Activated CD4-positive, alpha-beta T cell treated with anti-CD3 and anti-CD28 coated beads, Interleukin-2, Interleukin-4, amounts not matched to agents 100 ng/mL and 50 ng/mL, durations not matched to agents 16 hours and 8 hours (primary cell): ENCODE measurements at regions not wholly inside any gene's neighbourhood (a gene's known extent, or its start where the extent isn't known, plus 50 kb on each side); places are given as distances from the start of the nearest gene placed in this dataset.
"Not testable (repeated sequence)": the region's sequence is repeated elsewhere in the genome, so short reads cannot be mapped to it uniquely, and the experiment has no call there.

Source experiments
- DNase-seq: peaks from one replicate; pipeline ENCODE4 v3.0.0-alpha.2; 2020; ENCODE audit warnings: low spot score

DNA sequence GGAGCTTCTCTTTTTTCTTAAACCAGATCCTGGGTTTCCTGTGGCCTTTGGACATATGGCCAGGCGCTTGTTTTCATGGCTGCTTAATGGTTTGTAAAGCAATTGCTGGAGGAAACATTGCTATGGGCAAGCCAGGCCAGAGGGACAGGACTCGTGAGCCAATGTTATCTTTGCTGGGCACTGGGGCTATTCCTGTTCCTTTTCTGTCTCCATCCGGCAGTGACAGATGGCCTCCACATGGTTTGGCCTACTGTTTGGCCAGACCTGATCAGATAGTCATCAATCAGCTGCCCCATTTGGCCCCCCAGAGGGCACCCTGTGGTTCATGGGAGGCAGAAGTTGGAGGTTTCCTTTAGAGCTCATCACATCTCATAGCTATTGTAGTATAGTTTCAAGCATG is 326.1 kb upstream of the ROPN1 start:
- no peak for DNase-seq

DNA sequence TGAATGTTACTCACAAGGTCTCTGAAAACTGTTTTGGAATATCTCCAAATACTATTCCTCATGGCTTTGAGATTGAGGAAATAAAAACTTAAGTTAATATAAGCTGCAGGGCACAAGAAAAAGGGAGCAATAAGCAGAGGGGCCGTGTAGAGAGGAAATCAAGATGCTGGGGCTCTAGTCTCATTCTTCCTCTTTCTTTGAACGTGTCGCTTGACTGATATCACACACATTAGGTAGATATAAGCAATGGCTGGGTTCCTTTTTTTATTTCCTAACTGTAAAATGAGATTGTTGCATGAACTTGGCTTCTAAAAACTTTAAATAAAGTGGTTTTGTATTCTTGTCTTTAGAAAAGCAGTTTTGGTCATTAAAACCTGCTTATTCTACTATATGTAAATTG is 326.7 kb upstream of the ROPN1 start:
- no peak for DNase-seq

DNA sequence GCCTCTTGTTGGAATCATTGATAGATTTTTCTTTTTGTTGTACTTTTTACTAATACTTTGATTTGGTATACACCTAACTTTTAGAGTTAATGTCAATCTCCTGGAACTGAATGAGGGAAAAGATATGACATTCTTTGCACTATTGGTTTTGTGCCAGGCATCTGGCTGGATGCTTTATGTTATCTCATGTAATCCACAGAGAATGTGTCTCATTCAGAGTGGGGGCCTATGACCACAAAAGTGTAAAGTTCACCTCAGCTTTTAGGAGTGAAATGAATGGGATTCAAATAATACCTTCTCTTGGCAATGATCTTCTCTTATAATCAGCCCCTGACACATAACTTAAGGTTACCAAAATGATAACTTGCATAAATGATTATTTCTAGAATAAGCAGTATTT is 329.1 kb upstream of the ROPN1 start:
- no peak for DNase-seq

DNA sequence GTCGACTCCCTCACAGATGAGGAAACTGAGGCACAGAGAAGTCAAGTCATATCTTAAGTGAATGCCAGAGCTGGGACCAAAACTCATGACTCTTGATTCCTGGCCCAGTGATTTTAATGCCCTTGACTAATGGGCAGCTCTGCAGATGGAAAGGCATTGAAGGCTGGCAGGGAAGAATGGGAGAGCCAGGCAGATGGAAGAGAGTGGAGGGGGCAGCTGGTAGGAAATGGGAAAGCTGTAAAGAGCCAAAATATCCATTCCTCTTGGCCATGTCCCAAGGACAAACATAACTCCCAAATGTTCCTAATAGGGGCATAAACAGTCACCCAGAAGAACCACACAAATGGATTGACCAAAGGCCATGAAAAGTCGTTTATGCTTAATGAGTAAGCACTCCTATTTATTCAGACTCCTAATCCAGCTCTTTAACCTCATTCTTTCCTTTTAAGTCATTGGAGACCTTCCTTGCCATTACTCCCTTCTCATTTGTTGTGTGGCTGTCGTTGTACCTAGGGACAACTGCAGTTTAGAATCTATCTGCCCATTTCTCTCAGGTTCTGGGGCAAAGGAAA is 330.5 kb upstream of the ROPN1 start:
- DNase-seq, result no peak

DNA sequence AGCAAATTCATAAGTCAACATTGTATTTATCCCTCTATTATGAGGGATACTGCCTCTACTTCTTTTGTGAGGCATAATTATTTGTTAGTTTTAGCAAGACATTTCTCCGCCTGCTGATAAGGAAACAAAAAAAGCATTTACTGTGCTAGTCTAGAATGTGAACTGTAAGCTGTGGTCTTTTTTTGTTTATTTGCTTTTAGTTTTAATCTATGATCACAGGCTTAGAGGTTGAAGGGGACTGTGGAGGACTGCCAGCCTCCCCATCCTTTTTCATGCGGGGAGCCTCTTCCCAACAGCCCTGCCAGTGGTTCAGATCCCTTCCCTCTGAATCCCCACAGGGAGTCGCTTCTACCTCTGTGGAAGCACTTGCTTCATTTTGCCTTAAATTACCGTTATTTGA is 331.0 kb upstream of the ROPN1 start:
- no peak for DNase-seq

DNA sequence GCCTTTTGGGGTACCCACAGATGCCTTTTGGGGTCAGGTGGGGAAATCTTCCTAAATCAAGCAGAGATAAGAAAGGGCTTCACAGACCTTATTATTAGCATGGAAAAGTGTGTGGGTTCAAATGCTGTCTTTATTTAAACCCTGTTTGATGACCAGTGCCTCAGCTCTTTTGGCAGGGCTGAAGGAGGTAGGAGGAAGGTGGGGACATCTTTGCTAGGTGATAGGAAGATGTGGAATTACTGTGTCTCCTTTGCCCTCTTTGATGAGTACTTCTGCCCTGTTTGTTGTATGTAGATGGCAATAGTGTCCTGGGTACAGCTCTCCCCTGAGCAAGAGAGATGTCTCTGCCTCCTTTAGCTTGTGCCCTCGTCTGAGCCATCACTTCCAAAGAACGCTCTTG is 333.3 kb upstream of the ROPN1 start:
- no peak for DNase-seq

DNA sequence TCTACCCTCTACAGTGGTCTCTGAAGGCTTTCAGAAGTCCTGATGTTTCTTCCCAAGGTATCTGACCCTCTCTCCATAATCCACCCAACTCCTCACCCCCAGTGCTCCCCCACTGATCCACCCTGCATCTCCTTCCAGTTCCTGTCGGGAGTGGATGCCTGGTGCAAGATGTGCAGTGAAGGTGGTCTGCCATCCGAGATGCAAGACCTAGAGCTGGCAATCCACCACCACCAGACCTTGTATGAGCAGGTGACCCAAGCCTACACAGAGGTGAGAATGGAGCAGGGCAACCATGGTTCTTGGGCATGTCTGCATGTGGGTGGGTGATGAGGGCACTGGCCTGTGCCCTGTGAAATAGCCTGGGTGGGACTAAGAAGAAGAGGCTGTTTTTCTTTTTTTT is 337.8 kb upstream of the ROPN1 start:
- DNase-seq, result no peak

DNA sequence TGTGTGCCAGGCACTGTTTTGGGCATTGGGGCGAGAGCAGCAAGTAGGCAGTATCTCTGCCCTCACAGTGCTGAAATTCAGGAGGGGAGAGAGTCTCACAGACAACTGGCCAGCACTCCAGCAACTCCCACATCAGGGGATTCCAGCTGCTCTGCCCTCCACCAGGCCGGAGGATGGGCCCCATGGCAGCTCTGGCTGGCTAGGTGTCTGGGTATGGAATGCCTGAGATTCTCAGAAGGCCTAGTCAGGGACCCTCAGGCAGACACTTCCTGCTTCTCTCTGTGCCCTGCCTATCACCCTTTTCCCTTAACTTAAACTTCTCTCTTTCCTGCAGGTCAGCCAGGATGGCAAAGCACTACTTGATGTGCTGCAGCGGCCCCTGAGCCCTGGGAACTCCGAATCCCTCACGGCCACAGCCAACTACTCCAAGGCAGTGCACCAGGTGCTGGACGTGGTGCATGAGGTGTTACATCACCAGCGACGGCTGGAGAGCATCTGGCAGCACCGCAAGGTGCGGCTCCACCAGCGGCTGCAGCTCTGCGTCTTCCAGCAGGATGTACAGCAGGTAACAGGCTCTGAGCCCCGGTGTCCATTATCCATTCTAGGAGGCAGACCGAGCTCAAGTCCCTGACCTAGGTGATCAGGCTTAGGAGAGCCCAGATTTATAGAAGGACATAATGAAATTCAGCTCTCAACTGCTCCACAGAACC is 342.2 kb upstream of the ROPN1 start:
- no peak for DNase-seq

DNA sequence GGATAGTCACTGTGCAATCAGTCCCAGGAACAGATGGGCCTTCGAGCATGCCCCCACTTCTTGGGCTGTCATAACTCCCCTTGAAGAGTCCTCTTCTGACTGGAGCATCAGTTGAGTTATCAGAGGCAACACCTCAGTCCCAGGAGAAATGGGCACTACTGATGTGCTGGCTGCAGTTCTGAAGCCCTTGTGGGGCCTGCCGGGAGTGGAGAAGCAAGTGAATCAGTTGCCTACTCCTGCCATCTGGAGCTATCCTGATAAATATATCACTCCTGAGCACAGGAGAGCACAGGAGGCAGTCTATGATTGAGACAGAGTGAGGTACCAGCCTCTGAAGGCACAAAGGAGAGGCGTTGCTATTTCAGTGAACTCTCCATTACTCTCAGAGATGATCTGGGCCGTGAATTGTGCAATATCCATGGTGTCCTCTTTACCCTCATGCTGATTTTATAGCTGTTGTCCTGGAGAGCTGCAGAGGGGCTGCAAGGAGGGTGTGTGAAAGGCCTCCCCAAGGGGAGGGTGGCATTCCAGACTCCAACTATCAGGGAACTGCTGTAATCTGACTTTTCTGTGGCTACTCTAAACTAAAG is 344.2 kb upstream of the ROPN1 start:
- DNase-seq, result no peak

DNA sequence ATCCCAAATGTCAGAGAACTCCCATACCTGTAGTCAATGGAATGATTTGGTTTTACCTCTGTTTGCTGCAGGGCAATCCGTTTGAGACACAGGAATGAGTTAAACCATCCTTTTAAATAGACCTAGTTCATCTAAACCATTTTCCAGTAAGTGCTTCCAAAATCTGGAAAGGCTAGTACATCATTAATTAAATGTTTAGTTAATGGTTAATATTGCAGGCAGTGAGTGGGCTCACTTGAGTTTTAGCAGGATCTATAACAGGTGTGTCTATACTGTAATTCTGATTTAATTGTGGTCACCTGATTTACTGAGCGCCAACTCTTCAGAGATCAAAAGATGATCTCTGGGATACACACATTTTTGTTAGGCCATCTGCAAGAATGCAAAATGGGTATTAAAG is 353.9 kb upstream of the ROPN1 start:
- no peak for DNase-seq

DNA sequence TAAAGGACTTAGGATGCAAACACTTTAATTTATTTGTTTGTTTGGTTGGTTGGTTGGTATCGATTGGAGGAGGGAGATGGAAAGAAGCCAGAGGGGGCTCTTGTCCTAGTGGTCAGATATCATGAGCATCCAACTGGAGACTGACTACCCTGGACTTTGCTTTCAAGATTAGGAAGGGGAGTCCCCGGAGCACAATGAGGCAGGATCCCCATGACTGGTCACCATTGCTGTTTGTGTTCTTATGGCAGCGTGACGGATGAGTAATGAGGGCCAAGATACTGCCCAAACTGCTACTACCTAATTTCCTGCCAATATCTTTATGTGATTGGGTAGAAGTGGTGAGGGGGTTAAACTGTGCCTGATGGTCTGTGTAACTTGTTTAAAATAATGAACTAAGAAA is 354.6 kb upstream of the ROPN1 start:
- no peak for DNase-seq

DNA sequence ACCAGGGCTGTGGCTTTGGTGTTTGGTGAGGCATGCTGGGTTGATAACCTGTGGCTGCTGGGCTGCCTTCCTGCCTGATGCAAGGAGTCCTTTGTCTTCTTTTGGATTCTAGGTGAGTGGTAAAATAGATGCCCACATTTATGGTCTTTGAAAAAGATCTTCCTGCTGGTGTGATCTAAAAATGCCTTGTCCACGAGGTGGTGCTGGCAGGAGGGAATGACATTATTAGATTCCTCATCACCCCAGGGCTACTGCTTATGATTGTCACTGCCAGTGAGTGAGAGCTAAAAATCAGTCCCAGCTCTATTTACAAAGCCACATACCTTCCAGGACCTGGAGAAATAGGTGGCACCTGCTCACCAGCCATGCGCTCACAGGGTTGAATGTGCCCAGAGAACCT is 355.5 kb upstream of the ROPN1 start:
- no peak for DNase-seq

DNA sequence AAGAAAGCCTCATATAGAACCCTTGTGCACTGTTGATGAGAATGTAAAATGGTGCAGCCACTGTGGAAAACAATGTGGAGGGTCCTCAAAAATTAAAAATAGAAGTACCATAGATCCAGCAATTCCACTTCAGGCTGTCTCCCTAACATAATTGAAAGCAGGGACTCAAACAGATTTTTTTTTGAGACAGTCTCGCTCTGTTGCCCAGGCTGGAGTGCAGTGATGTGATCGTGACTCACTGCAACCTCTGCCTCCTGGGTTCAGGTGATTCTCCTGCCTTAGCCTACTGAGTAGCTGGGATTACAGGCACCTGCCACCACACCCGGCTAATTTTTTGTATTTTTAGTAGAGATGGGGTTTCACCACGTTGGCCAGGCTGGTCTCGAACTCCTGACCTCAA is 356.6 kb upstream of the ROPN1 start:
- DNase-seq, result not testable (repeated sequence)

DNA sequence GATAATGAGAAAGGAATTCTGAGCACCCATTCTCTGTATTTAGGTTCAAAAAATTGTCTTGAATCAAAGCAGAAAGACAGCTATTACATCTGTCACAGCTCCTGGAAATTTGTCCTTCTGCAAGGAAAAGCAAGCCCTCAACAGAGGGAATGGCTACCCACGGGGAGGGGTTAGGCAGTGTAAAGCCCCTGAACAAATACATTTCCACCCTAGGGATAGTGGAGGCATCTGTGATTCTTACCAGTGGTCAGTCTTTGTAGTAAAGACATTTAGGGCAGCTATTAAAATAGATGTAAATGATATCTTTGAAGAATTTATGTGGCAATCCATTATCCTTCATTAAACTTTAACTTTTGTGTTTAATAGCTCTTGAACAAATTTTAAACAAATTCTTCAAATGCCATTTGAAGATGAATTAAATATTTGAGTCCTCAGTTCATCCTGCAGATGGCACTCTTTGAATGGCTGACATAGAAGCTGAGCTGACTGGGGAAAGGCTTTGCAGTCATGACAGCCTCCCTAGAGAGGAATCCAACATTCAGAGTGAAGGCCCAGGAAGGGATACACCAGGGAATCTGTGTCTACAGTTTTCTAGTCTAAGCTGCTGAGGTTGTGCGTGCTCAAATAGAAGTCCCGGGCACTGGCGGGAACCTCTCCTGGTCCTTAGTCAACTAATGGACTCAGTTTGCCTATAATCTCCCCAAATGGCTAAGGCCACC is 359.7 kb upstream of the ROPN1 start:
- DNase-seq, result peak; percentile 18

DNA sequence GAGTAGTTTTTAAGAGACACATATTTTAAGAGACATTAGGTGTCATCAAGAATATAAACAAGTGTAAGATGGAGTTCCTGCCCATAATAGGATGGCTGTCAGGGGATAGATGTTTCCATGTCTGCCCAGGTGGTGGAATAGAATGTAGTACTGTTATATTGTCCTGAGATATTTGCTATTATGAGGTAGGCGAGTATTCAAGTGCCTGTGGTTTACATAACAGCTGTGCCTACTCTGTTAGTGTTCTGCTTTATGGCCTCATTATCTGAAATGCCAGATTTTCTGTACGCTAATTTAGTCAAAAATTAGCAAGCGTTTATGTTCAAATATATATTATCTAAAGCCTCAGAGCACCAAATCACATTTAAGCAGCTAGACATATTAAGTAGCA is 360.2 kb upstream of the ROPN1 start:
- no peak for DNase-seq

DNA sequence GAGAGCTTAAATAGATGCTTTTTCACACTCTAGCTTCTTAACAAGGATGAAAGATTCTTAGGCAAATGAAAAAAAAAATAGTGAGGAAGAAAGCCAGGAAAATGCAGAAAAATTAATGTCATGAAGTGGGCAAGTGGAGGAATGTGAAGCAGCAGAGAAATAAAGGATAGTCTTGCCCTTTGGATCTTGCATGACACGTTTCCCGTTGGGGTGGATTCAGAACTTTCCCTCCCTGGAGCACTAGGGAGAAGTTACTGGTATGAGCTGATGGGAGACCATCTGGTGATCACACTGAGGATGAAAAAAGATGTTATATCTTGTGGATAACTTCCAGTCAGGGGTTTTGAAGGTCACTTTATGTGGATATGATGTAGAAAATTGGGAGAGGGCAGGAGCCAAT is 361.8 kb upstream of the ROPN1 start:
- no peak for DNase-seq

DNA sequence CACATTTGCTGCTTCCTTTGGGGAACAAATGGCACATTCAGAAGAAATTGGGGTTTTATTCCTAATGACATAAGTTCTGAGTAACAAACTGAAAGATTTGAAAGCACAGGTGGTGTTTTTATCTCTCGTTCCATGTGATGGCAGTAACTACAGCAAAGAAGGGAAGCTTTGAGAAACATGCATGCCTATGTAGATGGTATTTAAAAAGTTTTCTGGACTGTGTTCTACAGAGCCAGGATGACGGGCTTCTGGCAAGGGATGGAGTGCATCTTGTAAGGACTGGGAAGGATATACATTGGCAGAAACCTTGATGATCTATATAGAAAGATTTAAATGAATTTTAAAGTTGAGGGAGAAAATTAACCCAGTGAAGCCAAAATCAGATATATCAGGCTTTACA is 362.2 kb upstream of the ROPN1 start:
- DNase-seq, result no peak

DNA sequence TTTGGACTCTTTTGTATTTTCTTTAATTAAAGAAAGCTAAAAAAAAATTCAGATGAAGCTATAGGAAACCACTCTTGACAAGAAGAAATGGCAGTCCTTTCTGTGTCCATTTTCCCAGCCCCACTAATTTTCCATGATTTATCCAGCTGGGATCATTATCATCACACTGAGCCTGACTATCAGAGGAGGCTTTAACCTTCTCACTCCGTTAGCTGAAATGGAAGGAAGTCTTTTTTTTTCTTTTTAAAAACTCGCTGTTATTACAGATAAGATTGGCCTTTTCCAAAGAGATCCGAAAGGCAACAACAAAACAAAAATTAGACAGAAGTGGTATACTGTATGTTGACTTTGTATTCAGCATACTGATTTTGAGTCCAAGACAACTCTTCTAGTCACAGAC is 366.2 kb upstream of the ROPN1 start:
- no peak for DNase-seq

DNA sequence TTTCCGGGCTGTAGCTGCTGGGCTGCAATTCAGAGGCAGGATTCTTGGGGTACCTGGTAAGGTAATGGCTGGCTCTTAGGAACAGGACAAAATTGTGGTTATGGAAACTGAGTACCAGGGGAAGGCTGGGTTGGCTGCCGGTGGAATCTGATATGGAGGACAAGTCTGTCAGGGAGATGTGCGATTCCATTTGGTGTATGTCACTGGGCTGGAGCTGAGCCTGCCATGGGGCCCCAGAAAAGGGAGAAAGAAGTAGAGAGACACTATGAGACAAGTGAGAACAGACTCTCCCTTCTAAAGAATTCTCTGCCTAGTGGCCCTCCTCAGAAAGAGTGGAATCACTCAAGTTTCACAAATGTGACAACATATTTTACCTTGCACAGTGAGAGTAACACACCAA is 368.2 kb upstream of the ROPN1 start:
- no peak for DNase-seq

DNA sequence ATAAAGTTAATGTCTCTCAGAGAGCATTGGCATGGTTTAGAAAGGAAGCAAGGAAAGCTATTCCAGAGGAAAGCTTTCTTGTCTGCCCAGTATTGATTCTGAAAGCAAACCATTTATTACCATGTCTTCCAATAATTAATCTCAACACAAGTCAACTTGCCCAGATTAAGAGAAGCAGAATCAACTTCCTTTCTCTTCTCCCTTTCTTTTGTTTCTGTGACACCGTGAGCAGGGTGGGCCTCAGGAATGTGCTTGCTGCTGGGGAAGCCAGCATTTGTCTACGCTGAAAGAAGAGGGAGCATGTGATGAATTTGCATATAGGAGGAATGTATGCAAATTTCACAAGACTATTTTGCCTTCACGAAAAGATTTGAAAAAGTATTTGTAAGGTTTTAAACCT is 368.6 kb upstream of the ROPN1 start:
- no peak for DNase-seq

DNA sequence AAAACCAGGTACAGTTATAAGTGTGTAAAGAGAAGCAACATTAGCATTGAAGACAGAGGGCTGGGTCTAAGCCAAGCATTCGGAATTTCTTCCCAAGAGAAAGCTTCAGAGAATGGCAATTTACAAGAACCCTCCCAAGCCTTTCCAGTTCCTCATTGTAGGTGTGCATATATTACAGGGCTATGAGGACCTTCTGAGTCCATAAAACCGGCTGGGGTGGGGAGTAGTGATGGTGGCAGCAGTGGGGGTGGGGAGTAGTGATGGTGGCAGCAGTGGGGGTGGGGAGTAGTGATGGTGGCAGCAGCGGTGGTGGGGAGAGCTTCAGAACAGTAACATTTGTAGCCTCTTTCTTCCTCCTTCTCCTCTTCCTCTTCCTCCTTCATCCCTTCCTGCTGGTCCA is 368.7 kb upstream of the UMPS start:
- DNase-seq, result no peak

DNA sequence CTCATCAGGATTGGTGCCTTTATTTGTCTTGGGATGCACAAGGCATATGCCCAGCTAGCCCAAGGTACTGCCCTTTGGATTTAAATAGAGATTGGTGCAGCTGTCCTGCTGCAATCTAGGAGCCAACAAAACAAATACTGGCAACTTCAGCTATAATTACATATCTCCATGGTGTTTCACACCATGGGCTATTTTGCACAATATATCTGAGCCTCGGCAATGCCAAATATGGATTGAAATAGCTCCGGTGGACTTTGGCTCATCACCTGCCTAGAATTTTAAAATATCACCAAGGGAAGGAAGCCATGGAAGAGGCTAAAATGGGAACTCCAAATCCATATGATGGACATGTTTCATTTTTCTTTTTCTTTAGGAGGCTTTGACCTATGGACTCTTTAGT is 367.8 kb upstream of the UMPS start:
- DNase-seq, result no peak

DNA sequence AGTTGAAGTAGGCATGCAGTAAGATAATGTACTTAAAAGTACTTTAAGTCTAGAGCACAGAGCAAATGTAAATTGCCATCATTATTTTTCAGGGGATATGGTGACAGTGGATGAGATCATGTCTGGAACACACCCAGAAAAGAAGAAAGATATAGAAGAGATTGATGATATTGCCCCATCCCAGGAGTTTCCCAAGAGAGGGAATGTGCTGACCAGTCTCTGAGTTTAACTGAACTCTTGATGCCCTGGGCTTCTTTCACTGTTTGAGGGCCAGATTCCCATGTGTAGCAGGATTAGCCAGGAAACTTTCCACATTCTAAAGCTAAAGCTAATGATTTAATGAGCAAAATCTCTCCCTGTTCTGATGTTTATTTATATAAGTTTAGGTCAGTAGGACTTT is 366.8 kb upstream of the UMPS start:
- no peak for DNase-seq
